ENCODE measurements at regions not wholly inside any gene's neighbourhood (a gene's known extent, or its start where the extent isn't known, plus 50 kb on each side); places are given as distances from the start of the nearest gene placed in this dataset.
A peak's percentile ranks its signal among the peaks of the same experiment; 100 is the strongest.

DNA sequence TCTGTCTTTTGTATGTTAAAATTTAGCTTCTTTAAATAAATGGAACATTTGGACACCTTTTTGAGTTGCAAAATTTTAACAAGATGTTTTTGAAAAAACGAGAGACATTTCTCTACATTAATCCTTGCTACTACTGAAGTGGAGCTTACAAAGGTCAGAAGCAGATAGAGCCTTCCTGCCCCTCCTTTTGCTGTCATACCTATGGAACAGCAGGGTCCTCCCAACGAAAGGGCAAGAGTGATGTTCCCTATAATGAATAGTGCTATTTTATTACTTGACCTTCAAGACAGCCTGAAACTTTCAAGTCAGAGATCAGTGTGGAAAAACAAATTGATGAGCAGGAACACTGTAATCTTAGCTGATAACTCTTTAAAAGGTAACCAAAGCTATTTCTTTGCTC is 1538.9 kb downstream of the PLA2G4A start:
- no peak for DNase-seq

DNA sequence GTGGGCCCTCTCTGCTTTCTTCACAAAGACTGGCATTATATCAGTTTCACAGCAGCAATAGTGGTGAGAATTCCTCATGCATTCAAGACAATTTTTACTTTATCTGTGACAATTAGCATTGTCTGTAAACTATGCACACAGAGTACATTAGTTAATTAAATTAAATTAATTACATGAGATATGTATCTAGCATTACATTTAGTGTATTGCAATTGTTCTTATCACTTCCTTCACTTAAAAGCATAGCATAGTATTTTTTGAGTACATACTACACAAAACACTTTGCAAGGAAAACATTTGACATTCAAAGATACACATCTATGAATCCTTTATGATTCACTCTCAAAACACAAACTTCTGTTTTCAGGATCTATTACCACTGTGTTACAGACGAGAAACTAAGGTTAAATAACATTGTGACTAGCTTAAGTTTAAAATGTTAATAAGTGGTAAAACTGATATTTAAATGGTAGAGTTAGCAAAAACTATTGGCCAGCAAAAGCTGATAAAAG is 1542.6 kb downstream of the PLA2G4A start:
- no peak for DNase-seq

DNA sequence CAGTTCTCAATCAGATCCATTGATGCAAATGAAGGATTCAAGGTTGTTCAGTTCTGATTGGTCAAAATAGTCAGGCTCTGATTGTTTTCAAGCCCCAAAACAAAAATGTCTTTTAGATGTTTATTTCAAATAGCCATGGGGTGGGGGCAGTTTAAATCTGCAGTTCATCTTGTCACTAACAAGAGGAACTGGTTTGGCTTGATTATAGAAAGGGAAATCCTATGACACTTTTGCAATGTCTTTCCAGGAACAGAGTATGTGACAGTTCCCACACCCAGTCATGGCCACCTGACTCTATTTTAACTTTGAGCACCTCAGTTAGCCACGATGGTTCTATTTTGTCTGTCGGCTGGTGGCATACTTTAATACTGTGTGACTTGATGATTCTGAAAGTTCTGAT is 1544.1 kb downstream of the PLA2G4A start:
- no peak for DNase-seq

DNA sequence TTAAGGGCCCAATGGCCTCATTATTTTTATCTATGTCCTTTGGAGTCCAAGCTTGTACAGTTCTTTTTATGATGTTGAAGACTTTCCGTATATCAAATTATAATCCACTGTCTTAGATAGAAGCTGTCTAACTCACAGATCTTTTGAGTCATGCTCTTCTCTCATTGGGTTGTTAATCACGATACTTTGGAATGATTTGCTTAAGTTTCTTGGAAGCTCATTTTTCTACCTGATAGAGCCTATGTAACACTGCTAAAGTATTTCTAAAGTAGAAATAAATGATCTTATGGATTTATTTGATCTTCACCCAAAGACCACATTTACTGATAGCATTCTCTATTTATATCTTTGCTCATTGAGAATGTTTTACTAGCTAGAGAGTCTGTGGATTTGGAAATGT is 1554.1 kb downstream of the PLA2G4A start:
- DNase-seq, result no peak

DNA sequence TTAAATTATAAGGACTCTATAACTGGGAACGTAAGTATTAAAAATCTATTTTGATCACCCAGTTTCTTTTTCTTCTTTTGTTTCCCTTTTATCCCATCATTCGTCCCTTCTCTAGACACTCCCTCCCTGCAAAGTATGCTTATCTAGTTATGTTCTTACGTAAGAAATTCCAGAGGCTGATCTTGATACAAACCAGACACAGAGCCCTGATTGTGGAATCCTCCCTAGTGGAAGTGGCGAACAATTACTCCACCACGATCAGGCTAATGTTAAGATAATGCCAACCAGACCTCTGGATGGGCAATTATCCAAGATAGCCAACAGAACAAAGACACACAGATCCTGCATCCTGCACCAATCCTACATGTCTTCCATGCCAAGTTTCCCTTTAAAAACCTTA is 1557.4 kb downstream of the PLA2G4A start:
- peak; percentile 81 for DNase-seq

DNA sequence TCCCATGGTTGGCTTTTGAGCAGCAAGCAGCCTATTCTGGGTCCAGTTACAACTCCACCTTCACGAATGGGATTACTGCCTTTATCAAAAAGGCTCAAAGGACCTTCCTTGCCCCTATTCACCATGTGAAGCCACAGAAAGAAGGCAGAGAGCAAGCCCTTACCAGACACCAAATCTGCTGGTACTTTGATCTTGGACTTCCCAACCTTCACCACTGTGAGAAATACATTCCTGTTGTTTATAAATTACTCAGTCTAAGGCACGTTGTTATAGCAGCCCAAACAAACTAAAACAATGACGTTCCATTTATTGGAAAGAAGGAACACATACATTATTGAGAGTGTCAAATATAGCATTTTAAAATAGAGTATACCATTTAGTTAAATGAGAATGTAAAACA is 1557.9 kb downstream of the PLA2G4A start:
- peak; percentile 55 for DNase-seq

DNA sequence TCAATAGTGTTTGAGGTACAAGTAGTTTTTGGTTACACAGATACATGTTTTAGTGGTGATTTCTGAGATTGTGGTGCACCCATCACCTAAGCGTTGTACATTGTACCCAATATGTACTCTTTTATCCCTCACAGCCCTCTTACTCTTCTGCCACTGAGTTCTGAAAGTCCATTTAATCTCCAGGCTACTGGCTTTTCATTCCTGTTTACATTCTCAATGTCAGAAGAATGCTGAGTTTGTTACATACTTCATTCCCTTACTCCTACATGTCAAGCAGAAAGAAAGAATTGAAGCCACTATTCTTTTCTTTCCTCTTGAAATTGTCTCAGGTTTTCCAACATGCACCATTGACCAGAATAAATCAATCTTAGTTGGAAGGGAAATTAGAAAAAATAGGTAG is 1565.9 kb downstream of the PLA2G4A start:
- no peak for DNase-seq

DNA sequence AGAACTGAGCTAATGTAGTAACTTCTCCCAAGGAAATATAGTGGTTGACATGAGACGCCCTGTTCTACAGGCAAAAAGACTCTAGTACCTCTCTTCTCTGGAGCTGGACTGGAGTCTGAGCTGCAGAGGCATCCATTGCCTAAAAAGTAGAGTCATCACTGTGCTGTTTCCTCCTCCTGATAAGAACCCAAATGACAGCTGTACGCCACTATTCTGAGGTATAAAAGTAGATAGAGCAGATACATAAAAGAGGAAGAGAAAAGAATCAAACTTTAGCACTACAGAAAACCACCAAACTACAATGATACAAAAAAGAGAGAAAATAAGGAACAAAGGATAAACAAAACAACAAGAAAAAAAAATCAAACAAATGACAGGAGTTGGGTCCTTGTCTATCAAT is 1568.8 kb downstream of the PLA2G4A start:
- no peak for DNase-seq

DNA sequence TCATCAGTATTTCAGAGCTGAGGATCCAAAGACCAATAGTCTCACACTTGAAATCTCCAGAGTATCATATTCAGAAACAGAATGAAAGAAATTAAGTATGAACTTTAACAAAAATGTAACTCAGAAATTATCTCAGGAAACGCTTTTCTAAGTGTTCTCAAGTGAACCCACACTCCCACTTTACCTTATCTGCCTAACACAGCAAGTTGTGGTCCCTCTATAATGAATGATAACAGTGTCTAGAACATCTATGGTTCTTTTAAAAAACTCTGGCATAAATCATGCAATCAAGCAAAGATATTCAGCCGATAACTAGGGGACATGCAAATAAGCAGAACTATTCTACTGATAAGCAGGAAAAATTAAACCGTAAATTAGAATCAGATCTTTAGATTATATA is 1574.2 kb downstream of the PLA2G4A start:
- DNase-seq, result no peak

DNA sequence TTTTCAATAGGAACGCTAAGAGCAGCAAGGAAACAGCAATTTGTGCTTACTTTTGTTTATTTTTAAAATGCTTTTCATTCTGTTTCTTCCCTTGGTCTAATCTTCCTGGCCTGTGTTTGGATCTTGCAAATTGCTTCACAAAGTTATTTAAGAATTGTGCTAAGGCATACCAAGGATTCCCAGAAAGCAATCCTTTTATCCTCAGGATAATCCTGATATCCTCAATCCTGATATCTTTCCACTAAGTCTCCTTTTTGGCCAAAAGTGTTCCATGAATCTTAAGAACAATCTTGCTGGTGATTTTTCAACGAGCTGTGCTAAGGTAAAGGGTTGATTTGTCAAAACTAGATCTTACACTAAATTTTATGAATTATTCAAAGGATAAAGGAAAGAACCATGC is 1577.9 kb downstream of the PLA2G4A start:
- DNase-seq, result no peak

DNA sequence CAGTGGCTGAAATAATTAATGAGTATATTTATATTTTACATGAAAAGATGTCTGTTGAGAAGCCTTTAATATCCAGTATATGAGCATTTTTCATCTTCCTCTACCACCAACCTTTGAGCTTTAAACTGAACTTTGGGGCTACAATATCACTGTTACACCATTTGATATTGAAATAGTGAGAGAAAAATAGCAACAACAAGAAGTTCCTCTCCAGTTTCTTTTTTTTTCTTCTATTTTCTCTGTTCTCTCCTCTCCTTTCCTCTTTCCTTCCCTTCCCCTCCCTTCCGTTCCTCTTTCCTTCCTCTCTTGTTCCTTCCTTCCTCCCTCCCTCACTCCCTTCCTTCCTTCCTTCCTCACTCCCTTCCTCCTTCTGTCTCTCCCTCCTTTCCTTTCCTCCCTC is 1591.4 kb downstream of the PLA2G4A start:
- no peak for DNase-seq

DNA sequence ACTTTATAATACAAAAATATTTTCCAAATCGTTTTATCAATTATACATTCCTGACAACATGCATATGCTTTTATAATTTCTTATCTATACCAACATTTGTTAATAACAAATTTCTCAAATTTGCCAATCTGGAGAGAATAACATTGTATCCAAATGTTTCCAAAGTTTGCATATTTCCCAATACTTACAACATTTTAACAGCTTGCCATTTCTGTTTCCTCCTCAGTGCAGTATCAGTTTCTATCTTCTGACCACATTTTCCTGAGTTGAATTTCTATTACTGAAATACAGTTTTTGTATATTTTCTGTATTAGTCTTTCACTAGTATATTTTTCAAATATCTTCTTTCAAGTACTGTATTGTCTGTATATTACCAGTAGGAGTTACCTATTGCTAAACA is 1594.3 kb downstream of the PLA2G4A start:
- no peak for DNase-seq

DNA sequence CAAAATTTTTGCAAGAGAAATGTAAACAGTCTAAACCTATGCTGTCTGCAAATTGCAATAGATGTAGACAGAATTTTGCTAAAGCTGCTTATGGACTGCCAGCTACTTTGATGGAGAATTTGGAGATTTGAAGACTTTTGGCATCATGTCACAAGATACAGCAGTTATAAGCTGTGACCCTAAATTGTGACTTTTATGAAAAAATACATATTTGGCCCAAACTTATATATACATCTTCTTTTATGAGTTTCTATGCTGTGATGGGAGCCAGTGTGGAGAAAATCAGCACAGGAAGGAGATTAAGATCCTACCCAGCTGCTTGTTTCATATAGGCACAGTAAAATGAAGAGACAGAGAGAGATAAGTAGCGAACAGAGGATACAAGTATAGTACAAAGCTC is 1595.4 kb downstream of the PLA2G4A start:
- no peak for DNase-seq

DNA sequence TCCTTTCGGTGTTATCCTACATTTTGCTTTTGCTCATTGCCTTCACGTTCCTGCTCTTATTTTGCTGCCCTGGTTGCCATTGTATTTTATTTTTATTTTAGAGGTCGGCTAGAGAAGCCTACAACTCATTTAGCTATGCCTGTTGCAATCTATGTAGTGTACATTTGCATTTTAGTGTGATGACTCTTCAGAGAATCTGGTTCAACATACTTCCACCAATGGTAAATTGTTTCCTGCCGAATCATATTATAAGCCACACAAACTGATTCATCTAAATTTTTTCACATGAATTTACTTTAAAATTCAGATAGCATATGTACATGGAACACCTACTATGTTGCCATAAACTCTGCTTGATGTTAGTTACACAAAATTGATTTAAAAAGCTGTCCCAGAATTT is 1596.9 kb downstream of the PLA2G4A start:
- no peak for DNase-seq

DNA sequence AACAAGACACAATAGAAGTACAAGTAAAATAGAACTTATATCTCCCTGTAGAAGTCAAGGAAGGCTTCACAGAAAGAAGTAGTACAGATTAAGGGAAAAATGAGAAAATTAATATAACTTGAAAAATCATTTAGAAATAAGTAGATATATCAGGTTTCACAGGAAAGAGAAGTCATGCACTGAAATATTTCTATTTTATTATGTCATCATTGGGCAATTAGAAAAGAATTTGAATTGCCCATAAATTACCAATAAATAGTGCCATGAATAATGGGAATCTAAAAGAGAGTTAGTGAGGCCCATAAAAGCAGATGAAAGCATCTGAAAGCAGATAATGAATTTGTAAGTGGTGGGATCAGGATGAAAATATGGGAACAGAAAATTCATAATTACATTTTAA is 1597.8 kb downstream of the PLA2G4A start:
- DNase-seq, result no peak

DNA sequence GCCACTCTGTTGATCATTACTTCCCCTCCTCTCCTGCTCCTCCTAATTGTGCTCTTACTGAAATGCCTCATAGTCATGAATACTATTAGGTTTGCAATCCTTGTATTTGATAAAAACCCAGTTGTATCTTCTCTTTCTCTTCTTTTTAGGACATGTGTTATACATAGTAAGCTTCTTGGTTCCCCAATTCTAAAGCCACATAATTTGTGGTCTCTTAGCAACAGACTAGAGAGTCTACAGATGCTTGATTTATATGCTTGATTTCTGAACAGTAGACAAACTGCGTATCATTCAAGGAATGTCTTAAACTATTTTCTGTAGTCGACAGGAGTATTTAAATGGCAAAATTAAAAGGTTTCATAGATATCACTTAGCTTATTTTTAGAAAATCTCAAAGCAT is 1598.9 kb downstream of the PLA2G4A start:
- DNase-seq, result no peak

DNA sequence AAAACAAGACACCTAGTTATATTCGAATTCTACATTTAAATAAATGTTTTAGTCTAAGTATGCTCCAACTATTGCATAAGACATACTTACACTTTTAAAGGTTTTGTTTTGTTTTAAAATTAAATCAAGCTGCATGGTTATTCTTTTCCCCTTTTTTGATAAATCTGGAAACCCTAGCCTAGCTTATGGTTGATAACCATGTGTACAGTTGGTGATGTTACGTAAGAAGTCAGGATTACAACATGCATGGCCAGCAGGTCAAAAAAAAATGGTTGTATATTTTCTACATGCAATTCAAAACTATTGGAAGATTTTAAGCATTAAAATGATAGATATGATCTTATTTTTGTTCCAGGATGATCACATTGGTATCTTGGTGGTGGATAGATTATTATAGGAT is 1600.6 kb downstream of the PLA2G4A start:
- DNase-seq, result no peak

DNA sequence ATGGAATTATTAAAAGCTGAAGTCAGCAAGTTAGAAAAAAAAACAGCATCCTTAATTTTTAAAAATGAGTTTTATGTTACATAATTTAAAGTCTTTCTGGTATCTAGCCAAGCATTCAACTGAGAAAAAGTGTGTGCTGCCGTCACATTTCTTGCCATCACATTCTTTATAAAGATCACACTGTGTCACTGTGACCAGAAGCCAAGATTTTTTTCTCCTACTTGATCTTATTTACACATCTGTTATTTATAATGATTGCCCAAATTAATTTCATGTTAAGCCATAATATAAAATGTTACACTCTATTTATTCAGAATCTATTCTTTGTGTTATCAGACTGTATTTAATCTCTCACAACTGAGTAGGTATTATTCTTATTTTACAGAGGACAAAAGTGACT is 1603.7 kb downstream of the PLA2G4A start:
- no peak for DNase-seq

DNA sequence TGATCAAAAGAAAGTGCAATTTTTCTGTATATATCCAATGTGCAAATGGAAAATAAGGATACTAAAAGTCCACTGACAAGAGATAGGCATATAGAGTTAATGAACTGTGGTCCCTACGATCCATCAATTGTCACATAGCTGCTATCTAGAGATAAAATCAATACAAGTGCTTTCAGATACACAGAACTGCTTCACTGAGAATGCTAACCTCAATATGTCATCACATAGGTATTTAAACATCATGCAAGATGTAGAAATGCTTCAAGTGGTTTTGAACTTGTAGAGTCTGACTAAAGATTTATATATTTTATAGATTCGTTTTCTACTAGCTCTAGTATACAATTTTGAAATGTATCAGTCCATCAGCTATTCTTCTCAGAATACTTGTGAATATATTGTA is 1604.7 kb downstream of the PLA2G4A start:
- DNase-seq, result no peak

DNA sequence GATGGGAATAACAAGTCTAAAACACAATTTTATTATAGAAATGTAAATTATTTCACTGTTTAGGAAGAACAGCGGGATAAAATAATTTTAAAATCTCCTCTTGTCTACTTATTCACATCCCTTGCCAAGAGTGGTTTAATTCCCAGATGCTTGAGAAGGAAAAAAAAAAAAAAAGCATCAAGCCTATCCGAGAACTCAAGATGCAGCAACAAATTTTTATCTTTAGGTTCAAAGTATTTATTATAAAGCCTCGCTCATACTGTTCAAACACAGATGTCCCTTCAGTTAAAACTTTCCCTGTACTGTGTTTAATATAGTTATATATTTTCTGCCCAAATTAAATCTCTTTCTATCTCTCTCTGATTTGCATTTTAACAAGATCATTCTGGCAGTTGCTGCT is 1615.8 kb downstream of the PLA2G4A start:
- no peak for DNase-seq

DNA sequence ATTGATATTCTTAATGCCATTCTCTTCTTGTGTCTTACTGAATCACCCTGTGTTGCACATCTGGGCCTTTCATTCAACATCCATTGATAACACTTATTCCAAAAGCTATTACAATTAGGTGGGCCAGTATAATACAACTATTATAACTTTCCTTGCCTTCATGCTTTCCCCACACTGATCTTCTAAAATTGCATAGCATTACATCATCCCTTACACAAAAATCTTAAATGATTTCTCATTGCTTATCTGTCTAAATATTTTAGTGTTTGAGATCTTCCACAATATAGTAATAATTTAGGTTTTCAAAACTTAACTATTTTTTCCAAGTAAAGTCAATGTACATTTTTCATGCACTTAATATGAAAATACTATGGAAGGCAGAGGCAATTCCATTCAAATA is 1634.1 kb downstream of the PLA2G4A start:
- DNase-seq, result no peak

DNA sequence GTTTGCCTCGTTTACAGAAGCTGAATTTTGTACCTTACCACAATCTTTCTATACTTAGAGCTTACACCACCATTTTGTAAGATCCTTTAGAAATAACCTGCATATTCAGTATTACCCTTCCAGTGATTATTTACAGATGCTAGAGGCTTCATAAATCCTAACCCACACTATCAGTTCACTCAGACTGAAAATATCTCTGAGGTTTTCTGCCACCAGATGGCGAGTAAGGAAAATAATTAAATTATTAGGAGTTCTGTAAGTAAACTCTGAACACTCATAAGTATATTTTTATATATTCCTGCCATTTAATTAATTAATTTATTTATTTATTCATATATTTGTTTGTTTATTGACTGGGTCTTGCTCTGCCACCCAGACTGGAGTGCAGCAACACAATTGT is 1635.2 kb downstream of the PLA2G4A start:
- DNase-seq, result no peak

DNA sequence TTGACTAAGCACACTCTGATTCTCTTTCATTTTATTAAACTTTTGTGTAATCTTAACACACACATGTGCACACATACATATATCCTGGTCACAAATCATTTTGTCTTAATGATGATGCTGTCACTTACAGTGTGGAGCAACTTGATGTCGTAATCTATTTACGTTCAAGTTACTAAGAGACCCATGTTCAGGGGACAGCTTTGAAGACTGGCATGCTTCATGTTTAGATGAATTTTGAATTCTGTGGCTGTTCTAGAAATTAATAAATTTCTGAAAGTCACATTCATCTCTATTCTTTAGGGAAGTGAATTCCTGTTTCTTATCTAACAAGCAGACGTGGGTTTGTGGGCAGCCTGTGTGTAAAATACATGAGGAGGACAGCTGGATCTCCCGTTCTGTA is 1637.8 kb downstream of the PLA2G4A start:
- no peak for DNase-seq

DNA sequence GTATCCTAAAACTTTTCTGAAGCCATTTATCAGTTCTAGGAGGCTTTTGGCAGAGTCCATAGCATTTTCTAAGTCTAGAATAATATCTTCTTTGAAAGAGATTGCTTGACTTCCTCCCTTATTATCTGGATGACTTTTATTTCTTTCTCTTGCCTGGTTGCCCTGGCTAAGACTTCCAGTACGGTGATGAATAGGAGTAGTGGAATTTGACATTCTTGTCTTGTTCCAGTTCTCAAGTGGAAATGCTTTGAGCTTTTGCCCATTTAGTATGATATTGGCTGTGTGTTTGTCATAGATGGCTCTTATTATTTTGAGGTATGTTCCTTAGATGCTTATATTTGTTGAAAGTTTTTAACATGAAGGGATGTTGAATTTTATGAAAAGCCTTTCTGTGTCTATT is 1647.9 kb downstream of the PLA2G4A start:
- DNase-seq, result no peak

DNA sequence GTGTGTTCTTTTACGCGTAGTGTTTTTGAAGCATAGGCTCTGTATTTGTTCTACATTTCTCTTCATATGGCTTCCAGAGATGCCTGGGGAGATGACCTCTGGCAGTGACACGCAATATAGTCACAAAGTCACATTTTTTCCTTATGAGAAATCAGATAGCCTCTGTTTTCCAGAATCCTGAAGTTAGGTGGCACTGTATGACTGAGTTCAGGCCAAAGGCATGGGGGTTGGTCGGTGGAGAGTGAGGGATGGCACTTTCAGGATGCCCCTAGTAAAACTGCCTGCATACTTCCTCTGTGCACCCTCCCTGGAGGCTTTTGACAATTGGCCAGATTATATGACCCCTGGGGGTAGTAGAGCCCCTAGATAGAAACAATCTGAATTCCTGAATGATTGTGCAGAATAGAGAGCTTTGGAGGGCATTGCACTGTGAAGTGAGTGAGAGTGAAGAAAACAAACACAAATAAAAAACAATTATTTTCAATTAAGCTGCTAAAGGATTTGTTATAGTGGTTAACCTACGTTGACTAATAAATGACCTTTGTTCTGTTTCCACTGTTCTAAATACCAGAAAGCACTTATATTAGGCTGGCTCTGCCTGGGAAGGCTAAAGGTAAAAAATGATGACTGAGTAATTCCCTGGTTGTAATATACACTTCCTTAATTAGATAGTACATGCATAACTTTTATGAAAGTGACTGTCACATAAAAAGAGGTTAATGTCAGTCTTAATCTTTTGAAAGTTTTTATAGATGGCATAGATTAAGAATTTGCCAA is 1660.8 kb downstream of the PLA2G4A start:
- peak; percentile 77 for DNase-seq

Data from islet precursor cell (in vitro differentiated cells).